ENCODE measurements at regions not wholly inside any gene's neighbourhood (a gene's known extent, or its start where the extent isn't known, plus 50 kb on each side); places are given as distances from the start of the nearest gene placed in this dataset.
"Not testable (repeated sequence)": the region's sequence is repeated elsewhere in the genome, so short reads cannot be mapped to it uniquely, and the experiment has no call there.

GRCh38 chr4:12609212-12609875 is 874.8 kb downstream of the RAB28 start:
- H3K79me2 ChIP-seq (ENCODE audit: insufficient read depth, low read length); H3K9ac ChIP-seq (ENCODE audit: low read length); H2AFZ ChIP-seq (ENCODE audit: low read depth, low read length, poor library complexity, severe bottlenecking); H4K20me1 ChIP-seq (ENCODE audit: insufficient read depth); H3K27ac ChIP-seq (ENCODE audit: low read depth, low read length); RAD21 ChIA-PET (ENCODE audit: low non-redundant PET in 1 of 2, low total read pairs in 2 of 2, uncharacterized antibody in 2 of 2, unreplicated experiment in 2 of 2); H3K4me2 ChIP-seq (ENCODE audit: low read length); H3K36me3 ChIP-seq (ENCODE audit: control insufficient read depth in 1 of 2, insufficient read depth in 2 of 2, low read length in 2 of 2); ATAC-seq; H3K27me3 ChIP-seq (ENCODE audit: insufficient read depth, low read length); intact Hi-C loops (cut with micrococcal nuclease); POLR2A ChIA-PET; H3K4me3 ChIP-seq (replicated peaks in 1 of 2; ENCODE audit: low read depth in 1 of 2, low read length in 2 of 2); DNase-seq (ENCODE audit: low read depth, low spot score); BruUV-seq (replicated peaks); H3K9me3 ChIP-seq (ENCODE audit: control insufficient read depth in 1 of 2, insufficient read depth in 1 of 2, low read depth in 1 of 2, low read length in 2 of 2); H3K9me2 ChIP-seq (ENCODE audit: insufficient read depth): not testable (repeated sequence)
- CTCF ChIA-PET, result interaction anchor here (0.7 kb wide), 2 partner anchors 12 to 23 kb away, joined by 3 to 4 read pairs; no protein-coding TSS in a partner anchor
- H3K4me1 ChIP-seq (ENCODE audit: control insufficient read depth in 1 of 2, insufficient read depth in 2 of 2, low read length in 2 of 2), result peaks cover 6 to 14% of the 10 kb centered on the region in 2 experiments

- CTCF ChIA-PET, result no interaction called here
- intact Hi-C loops (cut with micrococcal nuclease), result no loop called here
Measured at GRCh38 chr4:12595986-12596385, 888.2 kb downstream of the RAB28 start.

More at GRCh38 chr4:12595986-12596385, 888.2 kb downstream of the RAB28 start:
- no peaks in the 10 kb centered on the region for H3K9me3 ChIP-seq (ENCODE audit: control insufficient read depth in 1 of 2, insufficient read depth in 1 of 2, low read depth in 1 of 2, low read length in 2 of 2)
- no TSS peak for BruUV-seq (replicated peaks)
- no peak overlapping the region for H3K4me3 ChIP-seq (replicated peaks in 1 of 2; ENCODE audit: low read depth in 1 of 2, low read length in 2 of 2)
- DNase-seq (ENCODE audit: low read depth, low spot score) (no peak), ATAC-seq (no peak)
- H3K27ac ChIP-seq (ENCODE audit: low read depth, low read length), result no peak overlapping the region
- no peaks in the 10 kb centered on the region for H4K20me1 ChIP-seq (ENCODE audit: insufficient read depth)
- H3K4me2 ChIP-seq (ENCODE audit: low read length), result no peak overlapping the region
- H3K79me2 ChIP-seq (ENCODE audit: insufficient read depth, low read length), result no peaks in the 10 kb centered on the region
- ChIA-PET POLR2A (no interaction called here), RAD21 (ENCODE audit: low non-redundant PET in 1 of 2, low total read pairs in 2 of 2, uncharacterized antibody in 2 of 2, unreplicated experiment in 2 of 2) (no interaction called here)
- H3K9ac ChIP-seq (ENCODE audit: low read length), result no peak overlapping the region
- TF ChIP-seq SP1 (IDR thresholded peaks at IDR 0.05; ENCODE audit: low read depth) (no peak), POLR2A (IDR thresholded peaks at IDR 0.05; ENCODE audit: borderline replicate concordance, extremely low read depth, insufficient read depth, insufficient read length) (no peak), ZNF274 (IDR thresholded peaks at IDR 0.05; ENCODE audit: low read depth, low read length) (no peak), CTCF (IDR thresholded peaks at IDR 0.05 in 2 of 3, conservative IDR thresholded peaks at IDR 0.05 in 1 of 3; ENCODE audit: borderline replicate concordance in 1 of 3, insufficient read depth in 1 of 3, low read depth in 2 of 3, low read length in 2 of 3) (peak in 2 of 3 experiments; percentile 52 to 60; a peak in 4 of 6 replicates), TCF7L2 (IDR thresholded peaks at IDR 0.05; ENCODE audit: borderline replicate concordance, extremely low read depth, insufficient read depth, insufficient read length) (no peak), YY1 (IDR thresholded peaks at IDR 0.05; ENCODE audit: extremely low read depth, insufficient replicate concordance, low read depth, low read length) (no peak), FOSL1 (IDR thresholded peaks at IDR 0.05; ENCODE audit: low read depth) (no peak), SRF (IDR thresholded peaks at IDR 0.05; ENCODE audit: low read depth) (no peak)
- no peaks in the 10 kb centered on the region for H3K9me2 ChIP-seq (ENCODE audit: insufficient read depth)
- H3K27me3 ChIP-seq (ENCODE audit: insufficient read depth, low read length), result no peaks in the 10 kb centered on the region
- no peaks in the 10 kb centered on the region for H3K4me1 ChIP-seq (ENCODE audit: control insufficient read depth in 1 of 2, insufficient read depth in 2 of 2, low read length in 2 of 2)
- H3K36me3 ChIP-seq (ENCODE audit: control insufficient read depth in 1 of 2, insufficient read depth in 2 of 2, low read length in 2 of 2), result no peaks in the 10 kb centered on the region
- H2AFZ ChIP-seq (ENCODE audit: low read depth, low read length, poor library complexity, severe bottlenecking), result no peak overlapping the region
